Loucy (cell line): ENCODE measurements at regions not wholly inside any gene's neighbourhood (a gene's known extent, or its start where the extent isn't known, plus 50 kb on each side); places are given as distances from the start of the nearest gene placed in this dataset.

Experiments
- H2AFZ ChIP-seq: fragments of 200-600 bp; sonication (generic); 2 replicates; pipeline ENCODE4 v1.6.0; 2016; ENCODE audit warnings: antibody characterized with exemption, mild to moderate bottlenecking, low read length, moderate library complexity
- H3F3A ChIP-seq: fragments of 200-600 bp; 2 replicates; pipeline ENCODE4 v1.6.0; 2016; ENCODE audit warnings: antibody characterized with exemption, low read depth, mild to moderate bottlenecking
- H3K27me3 ChIP-seq: fragments of 200-600 bp; sonication (generic); 2 replicates; pipeline ENCODE4 v1.6.1; 2014; ENCODE audit warnings: low read length, mild to moderate bottlenecking; ENCODE audit not compliant: insufficient read depth, poor library complexity, severe bottlenecking
- H3K36me3 ChIP-seq: fragments of 200-600 bp; sonication (generic); 2 replicates; pipeline ENCODE4 v1.6.1; 2016; ENCODE audit warnings: low read length; ENCODE audit not compliant: insufficient read depth
- H3K4me1 ChIP-seq: fragments of 200-600 bp; sonication (generic); 2 replicates; pipeline ENCODE4 v1.5.1; 2014; ENCODE audit warnings: low read length, mild to moderate bottlenecking; ENCODE audit not compliant: insufficient read depth, poor library complexity, severe bottlenecking
- H3K4me2 ChIP-seq: fragments of 200-600 bp; sonication (generic); 2 replicates; pipeline ENCODE4 v1.6.0; 2014; ENCODE audit warnings: antibody characterized with exemption, low read length, low read depth, mild to moderate bottlenecking; ENCODE audit not compliant: poor library complexity, severe bottlenecking
- H3K4me3 ChIP-seq: fragments of 200-600 bp; sonication (generic); 2 replicates; pipeline ENCODE4 v1.5.1; 2014; ENCODE audit warnings: low read length, mild to moderate bottlenecking, mixed read lengths; ENCODE audit not compliant: poor library complexity, severe bottlenecking
- H3K79me2 ChIP-seq: fragments of 200-600 bp; sonication (generic); 2 replicates; pipeline ENCODE4 v1.6.1; 2014; ENCODE audit warnings: low read length; ENCODE audit not compliant: insufficient read depth
- H3K9ac ChIP-seq: fragments of 200-600 bp; sonication (generic); 2 replicates; pipeline ENCODE4 v1.6.0; 2014; ENCODE audit warnings: mild to moderate bottlenecking, low read depth, low read length, moderate library complexity; ENCODE audit not compliant: poor library complexity, severe bottlenecking
- H3K9me2 ChIP-seq: fragments of 200-600 bp; sonication (generic); replicated peaks from 2 replicates; pipeline ENCODE4 v1.6.1; 2016; ENCODE audit warnings: low read depth, low read length, mixed read lengths
- H3K9me3 ChIP-seq: fragments of 200-600 bp; sonication (generic); 2 replicates; pipeline ENCODE4 v1.6.1; 2014; ENCODE audit warnings: mild to moderate bottlenecking, antibody characterized with exemption, low read length, low read depth; ENCODE audit not compliant: insufficient read depth
- H4K20me1 ChIP-seq: fragments of 200-600 bp; sonication (generic); 2 replicates; pipeline ENCODE4 v1.6.0; 2014; ENCODE audit warnings: antibody characterized with exemption, low read length, mild to moderate bottlenecking; ENCODE audit not compliant: insufficient read depth, poor library complexity, severe bottlenecking
- EZH2phosphoT487 ChIP-seq: fragments of 200-600 bp; IDR thresholded peaks from 2 replicates; pipeline ENCODE4 v1.6.1; 2018; ENCODE audit warnings: antibody characterized with exemption, mild to moderate bottlenecking, moderate library complexity, borderline replicate concordance
- TF ChIP-seq, protein P1 (sequence below): fragments of 200-600 bp; sonication (generic); conservative IDR thresholded peaks from 2 replicates; pipeline ENCODE4 v1.5.1; 2014; ENCODE audit warnings: mild to moderate bottlenecking, antibody characterized with exemption, low read length

DNA sequence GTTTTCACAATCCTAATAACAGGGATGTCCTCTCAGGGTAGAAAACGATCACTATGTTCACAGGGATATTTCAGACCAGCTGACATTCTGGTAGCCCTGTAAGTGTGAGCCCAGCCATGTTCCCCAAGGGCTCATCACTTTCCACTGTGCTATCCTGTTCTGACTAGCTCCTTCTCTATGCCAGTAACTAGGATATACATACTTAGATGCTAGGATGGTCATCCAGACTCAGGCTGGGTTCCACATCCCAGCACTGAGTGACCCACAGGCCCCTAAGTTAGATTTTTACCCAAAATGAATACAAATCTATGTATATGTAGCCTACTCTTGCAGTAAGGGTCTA is 83.0 kb downstream of the CD164 start:
- TF ChIP-seq EZH2phosphoT487, result no peak
- TF ChIP-seq, protein P1, sequence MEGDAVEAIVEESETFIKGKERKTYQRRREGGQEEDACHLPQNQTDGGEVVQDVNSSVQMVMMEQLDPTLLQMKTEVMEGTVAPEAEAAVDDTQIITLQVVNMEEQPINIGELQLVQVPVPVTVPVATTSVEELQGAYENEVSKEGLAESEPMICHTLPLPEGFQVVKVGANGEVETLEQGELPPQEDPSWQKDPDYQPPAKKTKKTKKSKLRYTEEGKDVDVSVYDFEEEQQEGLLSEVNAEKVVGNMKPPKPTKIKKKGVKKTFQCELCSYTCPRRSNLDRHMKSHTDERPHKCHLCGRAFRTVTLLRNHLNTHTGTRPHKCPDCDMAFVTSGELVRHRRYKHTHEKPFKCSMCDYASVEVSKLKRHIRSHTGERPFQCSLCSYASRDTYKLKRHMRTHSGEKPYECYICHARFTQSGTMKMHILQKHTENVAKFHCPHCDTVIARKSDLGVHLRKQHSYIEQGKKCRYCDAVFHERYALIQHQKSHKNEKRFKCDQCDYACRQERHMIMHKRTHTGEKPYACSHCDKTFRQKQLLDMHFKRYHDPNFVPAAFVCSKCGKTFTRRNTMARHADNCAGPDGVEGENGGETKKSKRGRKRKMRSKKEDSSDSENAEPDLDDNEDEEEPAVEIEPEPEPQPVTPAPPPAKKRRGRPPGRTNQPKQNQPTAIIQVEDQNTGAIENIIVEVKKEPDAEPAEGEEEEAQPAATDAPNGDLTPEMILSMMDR, result no peak
- Histone ChIP-seq H2AFZ (no peak overlapping the region), H3K9me2 (no peaks in the 10 kb centered on the region), H3K27me3 (no peaks in the 10 kb centered on the region), H3K9me3 (no peaks in the 10 kb centered on the region), H3F3A (no peaks in the 10 kb centered on the region), H4K20me1 (no peaks in the 10 kb centered on the region), H3K36me3 (no peaks in the 10 kb centered on the region), H3K79me2 (no peaks in the 10 kb centered on the region), H3K4me1 (peaks cover 45% of the 10 kb centered on the region), H3K9ac (no peak overlapping the region), H3K4me2 (no peak overlapping the region), H3K4me3 (no peak overlapping the region)

DNA sequence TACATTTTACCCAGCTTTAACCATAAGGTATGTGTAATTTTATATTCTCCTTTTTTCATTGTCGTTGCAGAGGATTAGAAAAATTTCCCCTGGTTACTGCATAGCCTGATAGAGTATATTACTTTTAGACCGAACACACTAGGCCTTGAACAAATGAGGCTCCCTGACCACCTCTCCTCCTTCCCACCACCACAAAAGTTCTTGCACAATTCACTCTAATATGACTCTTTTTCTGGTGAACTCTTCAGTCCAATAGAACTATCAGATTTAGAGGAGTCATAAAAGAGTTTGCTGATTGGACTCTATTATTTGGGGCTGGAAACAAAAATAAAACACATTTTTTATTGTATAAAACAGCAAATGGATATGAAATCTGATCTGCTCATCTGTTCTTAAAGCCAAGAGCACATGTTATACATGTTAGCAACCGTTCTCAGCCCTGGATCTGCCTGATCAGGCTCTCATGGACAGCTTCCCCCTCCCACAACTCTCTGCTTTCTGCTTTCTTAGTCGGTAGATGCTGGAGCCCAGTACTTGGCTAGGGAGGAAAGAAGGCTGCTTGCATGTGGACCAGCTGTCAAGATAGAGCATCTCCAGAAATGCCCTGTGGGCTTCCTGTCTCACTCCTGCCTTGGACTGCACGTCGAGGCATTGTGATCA is 83.5 kb downstream of the CD164 start:
- peak overlapping the region; percentile 33 for H2AFZ ChIP-seq
- H3K79me2 ChIP-seq, result no peaks in the 10 kb centered on the region
- H3K36me3 ChIP-seq, result no peaks in the 10 kb centered on the region
- no peaks in the 10 kb centered on the region for H3K27me3 ChIP-seq
- no peak overlapping the region for H3K9ac ChIP-seq
- no peak overlapping the region for H3K4me3 ChIP-seq
- no peak overlapping the region for H3K4me2 ChIP-seq
- H3F3A ChIP-seq, result no peaks in the 10 kb centered on the region
- no peak for TF ChIP-seq EZH2phosphoT487
- TF ChIP-seq, protein P1, result no peak
- peaks cover 45% of the 10 kb centered on the region for H3K4me1 ChIP-seq
- no peaks in the 10 kb centered on the region for H3K9me3 ChIP-seq
- no peaks in the 10 kb centered on the region for H4K20me1 ChIP-seq
- no peaks in the 10 kb centered on the region for H3K9me2 ChIP-seq

DNA sequence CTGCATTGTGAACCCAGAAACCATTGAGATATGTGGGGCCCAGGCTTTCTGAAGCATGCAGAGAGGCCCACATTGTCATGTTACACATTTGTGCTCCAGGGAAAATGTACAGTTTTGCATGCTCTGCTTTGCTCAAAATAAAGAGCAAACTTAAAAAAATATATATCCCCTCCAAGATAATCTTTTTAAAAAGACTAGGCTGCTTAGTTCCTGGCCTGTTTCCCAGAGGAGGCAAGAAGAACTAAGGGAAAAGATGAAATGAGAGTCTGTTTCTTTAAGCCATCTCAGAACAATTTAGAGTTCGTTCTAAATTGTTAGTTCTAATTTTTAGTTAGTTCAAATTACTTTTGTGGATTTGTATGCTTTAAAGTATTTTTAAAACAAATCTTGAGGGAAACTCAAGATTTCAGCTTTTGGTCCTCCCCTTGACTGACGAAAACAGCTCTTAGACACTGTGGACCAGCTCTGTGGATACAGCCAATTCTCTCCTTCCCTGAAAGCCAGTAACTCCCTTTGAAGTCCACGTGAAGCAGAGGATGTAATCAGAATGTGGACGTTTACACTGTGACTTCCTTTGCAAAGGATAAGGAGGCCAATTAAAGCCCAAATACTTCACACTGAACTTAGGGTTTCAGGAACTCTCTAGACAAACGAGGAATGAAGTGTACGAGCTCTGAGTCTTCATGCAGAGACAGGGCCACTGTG is 84.7 kb downstream of the CD164 start:
- TF ChIP-seq, protein P1, result no peak
- TF ChIP-seq EZH2phosphoT487, result no peak
- Histone ChIP-seq H3K9me3 (no peaks in the 10 kb centered on the region), H3K36me3 (no peaks in the 10 kb centered on the region), H3K4me3 (no peak overlapping the region), H3K9ac (no peak overlapping the region), H3F3A (no peaks in the 10 kb centered on the region), H4K20me1 (no peaks in the 10 kb centered on the region), H3K4me1 (peaks cover 44% of the 10 kb centered on the region), H3K27me3 (no peaks in the 10 kb centered on the region), H3K79me2 (no peaks in the 10 kb centered on the region), H3K4me2 (no peak overlapping the region), H2AFZ (peak overlapping the region; percentile 52), H3K9me2 (no peaks in the 10 kb centered on the region)
